ENCODE measurements at regions not wholly inside any gene's neighbourhood (a gene's known extent, or its start where the extent isn't known, plus 50 kb on each side); places are given as distances from the start of the nearest gene placed in this dataset.

DNA sequence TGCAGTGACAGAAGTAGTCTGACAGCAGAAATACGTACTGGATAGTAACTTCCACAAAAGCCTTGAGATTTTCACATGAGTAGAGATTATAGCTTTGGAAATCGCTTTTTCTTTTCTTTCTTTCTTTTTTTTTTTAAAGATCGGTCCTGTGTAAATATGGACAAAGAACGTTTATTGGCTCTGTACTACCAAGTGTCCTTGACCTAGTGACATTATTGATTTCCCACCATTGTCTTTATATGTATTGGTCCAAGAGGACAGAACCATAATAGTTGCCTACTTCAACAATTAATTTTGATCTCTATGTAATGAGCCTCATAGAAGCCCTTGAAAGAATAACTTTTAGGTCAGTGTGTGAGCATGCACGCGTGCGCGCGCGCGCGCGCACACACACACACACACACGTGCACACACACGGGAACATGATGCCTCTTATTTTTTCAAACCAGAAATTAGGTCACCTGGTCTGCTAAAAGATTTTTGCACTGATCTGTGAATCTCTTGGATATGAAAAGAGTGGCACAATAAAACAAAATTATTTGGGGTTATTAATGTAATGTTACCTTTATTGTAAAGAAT lies 516.8 kb downstream of the PSAT1 start:
- DNase-seq: no peak

DNA sequence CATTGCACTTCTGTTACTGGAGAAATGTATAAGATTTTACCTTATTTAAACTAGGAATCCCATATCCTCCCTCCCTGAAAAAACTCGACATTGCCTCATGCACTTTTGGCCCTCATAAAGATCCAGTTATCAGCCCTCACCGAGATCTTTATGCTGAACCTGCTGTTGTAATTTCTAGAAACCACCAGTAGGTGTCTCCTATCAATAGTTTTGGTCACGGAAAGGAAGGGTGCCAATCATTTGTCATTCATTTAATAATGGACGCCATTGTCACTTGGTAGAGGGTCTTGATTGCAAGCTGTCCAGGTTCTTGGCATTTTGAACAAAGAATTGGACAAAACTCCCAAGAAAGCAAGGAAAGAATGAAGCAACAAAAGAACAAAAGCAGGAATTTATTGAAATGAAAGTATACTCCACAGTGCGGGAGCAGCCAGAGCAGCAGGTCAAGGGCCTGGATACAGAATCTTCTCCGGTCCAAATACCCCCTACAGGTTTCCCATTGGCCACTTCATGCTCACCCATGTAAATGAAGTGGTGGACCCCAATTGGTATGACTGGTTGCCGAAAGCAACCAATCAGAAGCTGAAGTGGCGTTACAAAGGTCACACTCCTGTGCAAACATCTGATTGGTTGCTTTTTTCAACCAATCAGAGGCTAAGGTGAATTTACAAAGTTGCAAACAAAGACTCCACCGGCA lies 524.3 kb downstream of the PSAT1 start:
- DNase-seq: no peak

- DNase-seq: no peak
These were observed 529.6 kb downstream of the PSAT1 start for GRCh38 chr9:78826527-78826926.

- DNase-seq: no peak
These were observed 531.6 kb downstream of the PSAT1 start for GRCh38 chr9:78828521-78828920.

DNA sequence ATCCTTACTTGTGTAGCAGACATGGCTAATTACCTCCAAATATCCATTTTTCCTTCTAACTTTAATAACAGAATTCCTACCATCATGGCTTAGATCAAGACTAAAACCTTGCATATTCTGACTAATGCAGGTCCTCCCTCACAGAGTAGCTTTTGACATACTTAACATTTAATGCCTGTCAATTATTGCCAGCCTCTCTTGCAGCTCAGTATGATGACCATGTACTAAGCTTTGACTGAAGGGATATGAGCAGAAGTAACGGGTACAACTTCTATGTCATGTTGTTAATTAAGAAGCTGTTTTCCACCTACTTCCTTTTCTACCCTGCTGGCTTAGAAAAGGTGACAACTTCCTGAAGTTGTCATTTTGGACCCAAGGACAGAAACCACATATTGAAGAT lies 533.4 kb downstream of the PSAT1 start:
- no peak for DNase-seq

GRCh38 chr9:78831726-78832125 lies 534.8 kb downstream of the PSAT1 start:
- DNase-seq: no peak

GRCh38 chr9:78835928-78836450 lies 539.1 kb downstream of the PSAT1 start:
- DNase-seq: no peak

DNA sequence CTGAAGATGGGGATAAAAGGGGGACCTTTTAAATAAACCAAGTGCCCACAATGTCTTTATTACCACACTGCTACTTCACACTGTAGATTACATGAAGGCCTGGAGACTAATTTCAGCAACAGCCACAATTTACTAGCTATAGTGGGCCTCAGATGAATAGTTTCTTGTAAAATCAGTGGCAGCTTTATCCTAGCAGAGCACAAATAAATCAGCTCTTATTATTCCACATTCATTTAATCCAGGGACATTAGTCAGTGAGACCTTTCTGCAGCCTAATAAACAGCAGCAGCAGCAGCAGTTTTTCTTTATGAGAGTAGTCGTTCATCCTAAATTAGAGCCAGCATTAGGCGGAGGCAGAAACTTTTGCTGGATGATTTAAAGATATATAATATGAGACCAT lies 542.3 kb downstream of the PSAT1 start:
- no peak for DNase-seq

DNA sequence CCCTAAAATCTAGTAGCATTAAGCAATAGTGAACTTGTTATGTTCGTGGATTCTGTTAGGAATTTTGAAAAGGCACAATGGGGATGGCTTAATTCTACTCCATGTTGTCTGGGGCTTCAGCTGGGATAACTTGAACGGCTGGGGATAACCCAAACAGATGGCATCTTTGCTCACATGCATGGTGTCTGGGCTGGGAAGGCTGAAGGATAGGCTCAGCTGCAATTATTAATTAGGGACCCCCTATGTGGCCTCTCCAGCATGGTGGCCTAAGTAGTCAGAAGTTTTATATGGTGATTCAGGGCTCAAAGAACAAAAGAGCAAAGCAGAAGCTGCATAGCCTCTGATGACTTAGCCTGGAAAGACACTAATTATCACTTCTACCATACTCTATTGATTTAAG lies 551.1 kb downstream of the PSAT1 start:
- DNase-seq: no peak

DNA sequence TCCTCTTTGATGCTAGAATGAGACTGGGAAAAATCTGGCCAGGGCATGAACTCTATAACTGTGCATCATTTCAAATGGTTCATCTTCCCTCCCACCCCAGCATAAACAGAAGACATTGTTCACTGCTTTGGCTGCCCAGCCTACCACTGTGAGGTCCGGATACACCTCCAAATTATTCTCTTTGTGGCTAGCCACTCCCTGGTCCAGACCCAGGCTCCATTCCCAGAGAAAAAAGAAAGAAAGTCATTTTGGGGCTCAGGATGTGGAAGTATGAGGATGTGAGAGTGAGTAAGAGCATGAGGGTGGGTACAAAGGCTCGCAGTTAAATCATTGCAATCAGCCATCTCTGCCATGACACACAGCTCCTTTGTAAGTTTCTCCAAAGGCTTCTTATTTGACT lies 559.2 kb downstream of the PSAT1 start:
- DNase-seq: no peak

DNA sequence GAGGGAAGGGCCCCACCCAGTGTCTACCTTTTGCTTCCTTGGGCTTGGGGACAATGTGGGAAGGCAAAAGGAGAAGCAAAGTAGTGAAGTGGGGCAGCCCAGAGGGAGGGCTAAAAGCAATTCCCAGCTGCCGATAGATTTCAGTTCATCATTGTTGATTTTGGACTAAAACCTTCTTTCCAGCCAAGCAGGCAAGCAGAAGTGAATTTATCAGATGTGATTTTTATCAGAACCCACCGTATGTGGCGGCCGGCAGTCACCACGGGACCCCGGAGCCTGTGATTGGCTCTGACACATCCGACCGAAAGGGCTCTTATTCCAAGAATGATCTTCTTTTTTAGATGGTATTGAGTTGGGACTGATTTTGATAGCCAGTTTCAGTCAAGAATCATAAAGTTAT lies 559.9 kb downstream of the PSAT1 start:
- no peak for DNase-seq

- no peak for DNase-seq
These were observed 560.7 kb downstream of the PSAT1 start for GRCh38 chr9:78857373-78858225.

GRCh38 chr9:78858266-78858665 lies 561.3 kb downstream of the PSAT1 start:
- no peak for DNase-seq

DNA sequence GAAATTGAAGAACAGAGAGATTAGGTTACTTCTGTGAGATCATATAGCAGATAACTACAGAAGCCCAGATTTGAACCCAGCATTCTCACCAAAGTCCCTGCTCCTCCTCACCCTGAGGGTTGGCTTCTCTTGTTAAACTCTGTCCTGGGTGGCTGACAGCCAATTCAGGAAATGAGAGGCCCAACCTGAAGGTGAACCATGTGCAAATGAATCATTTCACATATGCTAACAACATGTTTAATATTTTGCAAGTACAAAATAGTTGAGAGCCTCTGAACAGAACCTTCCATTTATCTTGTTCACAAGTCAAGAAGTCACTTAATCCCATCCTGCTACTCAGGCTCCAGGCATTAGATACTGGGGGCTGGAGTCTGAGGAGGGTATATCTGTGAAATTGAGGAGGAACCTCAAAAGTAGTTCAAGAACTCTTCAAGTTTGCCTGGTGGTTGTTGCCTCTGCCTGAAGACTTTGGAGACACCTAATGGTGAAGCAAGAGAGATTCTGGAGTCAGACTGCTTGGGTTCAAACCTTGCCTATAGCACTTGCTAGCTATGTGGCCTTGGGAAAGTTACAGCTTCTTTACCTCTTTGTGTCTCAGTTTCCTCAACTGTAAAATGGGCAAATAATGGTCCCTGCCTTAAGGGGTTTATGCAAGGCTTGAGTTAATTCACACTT lies 564.0 kb downstream of the PSAT1 start:
- no peak for DNase-seq

DNA sequence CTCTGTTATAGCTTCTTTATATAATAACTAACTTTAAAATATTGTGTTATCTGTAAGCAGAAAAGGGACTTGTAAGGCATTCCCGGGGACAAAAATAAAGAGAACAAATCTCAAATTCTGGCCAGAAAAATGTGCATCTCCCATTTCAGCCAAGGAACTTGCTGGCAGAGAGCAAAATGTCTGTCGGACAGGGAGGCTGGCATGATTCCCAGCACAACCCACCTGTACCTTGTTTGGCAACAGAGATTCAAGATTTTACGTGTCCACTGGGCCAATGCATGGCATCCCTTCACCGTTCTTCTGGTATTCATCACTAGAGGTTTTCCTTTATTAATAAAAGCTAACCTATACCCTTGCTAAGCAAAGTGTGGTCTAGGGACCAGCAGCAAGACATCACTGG lies 566.6 kb downstream of the PSAT1 start:
- DNase-seq: no peak

- no peak for DNase-seq
These were observed 568.8 kb downstream of the PSAT1 start for GRCh38 chr9:78865737-78866136.

- no peak for DNase-seq
These were observed 569.5 kb downstream of the PSAT1 start for GRCh38 chr9:78866207-78867132.

- no peak for DNase-seq
These were observed 574.1 kb downstream of the PSAT1 start for GRCh38 chr9:78871086-78871451.

DNA sequence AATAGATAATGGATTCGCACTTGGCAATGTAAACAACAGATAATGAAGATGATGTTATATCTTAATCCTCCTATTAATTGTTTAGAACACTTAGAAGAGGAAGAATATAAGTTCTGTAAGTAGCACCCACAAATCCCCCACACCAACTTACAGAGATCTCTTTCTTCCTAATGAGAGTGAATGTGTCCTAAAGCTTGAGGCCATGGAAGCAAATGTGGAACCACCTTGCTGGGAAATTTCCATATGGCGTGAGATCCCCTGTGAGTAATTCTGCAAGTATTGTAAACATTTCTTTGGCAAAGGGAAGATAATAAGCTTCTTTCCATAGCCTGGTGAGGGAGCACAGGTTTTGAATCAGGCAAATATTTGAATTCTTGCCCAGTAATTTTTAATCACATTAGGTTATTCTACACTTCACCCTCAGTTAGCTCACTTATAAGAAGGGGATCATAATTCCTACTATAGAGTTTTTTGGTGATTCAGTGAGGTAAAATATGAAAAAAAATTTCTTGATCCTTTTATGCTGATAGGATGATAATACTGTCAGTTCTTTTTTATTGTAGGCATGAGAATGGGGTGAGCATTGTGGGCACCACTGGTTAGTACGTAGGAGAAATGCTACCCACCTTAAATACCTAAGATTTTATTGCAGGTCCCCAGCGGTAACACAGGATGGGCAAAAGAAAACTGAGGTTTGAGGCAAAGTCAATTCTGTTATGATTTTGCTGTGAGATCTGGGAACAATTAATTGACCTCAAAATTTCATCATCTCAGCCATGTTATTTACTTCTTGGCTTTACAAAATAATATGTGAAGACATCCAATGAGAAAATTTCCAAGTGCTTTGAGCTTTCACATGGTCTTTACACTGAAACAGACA lies 574.8 kb downstream of the PSAT1 start:
- DNase-seq: no peak

DNA sequence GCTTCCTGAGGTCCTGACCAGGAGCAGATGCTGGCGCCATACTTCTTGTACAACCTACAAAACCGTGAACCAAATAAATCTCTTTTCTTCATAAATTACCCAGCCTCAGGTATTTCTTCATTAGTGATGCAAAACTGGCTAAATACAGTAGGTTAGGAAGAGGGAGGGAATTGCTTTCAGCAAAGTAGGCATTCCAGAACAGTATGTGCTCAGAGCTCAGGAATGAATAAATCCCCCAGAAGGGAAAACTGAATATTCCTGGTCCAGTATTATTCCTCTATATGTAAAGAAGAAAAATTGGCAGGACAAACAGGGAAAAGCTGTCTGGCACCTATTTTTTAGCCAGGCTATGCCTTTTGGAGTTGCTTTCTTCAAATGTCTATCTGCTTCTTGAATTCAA lies 577.1 kb downstream of the PSAT1 start:
- no peak for DNase-seq

Data from GDM1 (cell line).